SJSA1 (cell line): ENCODE measurements at regions not wholly inside any gene's neighbourhood (a gene's known extent, or its start where the extent isn't known, plus 50 kb on each side); places are given as distances from the start of the nearest gene placed in this dataset.
"Not testable (repeated sequence)": the region's sequence is repeated elsewhere in the genome, so short reads cannot be mapped to it uniquely, and the experiment has no call there.

Experiments used
- DNase-seq, 2 experiments: peaks; one replicate each; pipeline ENCODE4 v3.0.0-alpha.2; 2015 to 2020; ENCODE audit warnings: low spot score in 2 of 2, low read depth in 1 of 2
- H3K27ac ChIP-seq: fragments of 250-450 bp; sonication (Bioruptor Pico); 2 replicates; pipeline ENCODE4 v1.5.1; 2020; ENCODE audit warnings: mild to moderate bottlenecking, moderate library complexity
- H3K27me3 ChIP-seq: fragments of 250-450 bp; sonication (Bioruptor Pico); replicated peaks from 2 replicates; pipeline ENCODE4 v1.5.1; 2020; ENCODE audit warnings: mild to moderate bottlenecking, moderate library complexity
- H3K36me3 ChIP-seq: fragments of 250-450 bp; sonication (Bioruptor Pico); 2 replicates; pipeline ENCODE4 v1.5.1; 2020; ENCODE audit warnings: mild to moderate bottlenecking
- H3K4me1 ChIP-seq: fragments of 250-450 bp; sonication (Bioruptor Pico); replicated peaks from 2 replicates; pipeline ENCODE4 v1.6.1; 2021; ENCODE audit warnings: mild to moderate bottlenecking
- H3K4me3 ChIP-seq: fragments of 250-450 bp; sonication (Bioruptor Pico); 2 replicates; pipeline ENCODE4 v1.5.1; 2020; ENCODE audit warnings: mild to moderate bottlenecking
- H3K9me3 ChIP-seq: fragments of 250-450 bp; sonication (Bioruptor Pico); replicated peaks from 2 replicates; pipeline ENCODE4 v1.5.1; 2020; ENCODE audit warnings: mild to moderate bottlenecking

DNA sequence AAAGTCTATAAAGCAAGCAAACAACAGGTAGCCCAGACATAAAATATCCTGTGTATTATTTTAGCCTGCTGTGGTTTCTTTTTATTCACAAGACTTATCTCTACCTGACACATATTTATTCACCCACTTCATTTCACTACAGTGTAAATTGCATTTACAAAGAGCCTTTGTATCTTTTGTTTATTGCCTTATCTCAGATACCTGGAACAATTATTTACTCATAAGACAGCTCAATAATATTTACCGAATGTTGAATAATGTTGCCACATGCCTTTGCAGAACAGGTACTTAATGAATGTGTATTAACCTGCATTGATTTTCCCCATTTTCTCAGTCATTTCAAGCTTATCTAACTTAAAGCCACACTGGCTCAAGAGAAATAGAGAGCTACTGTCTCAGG is 603.6 kb downstream of the FBXO15 start:
- DNase-seq = no peak
- Histone ChIP-seq H3K9me3 (no peaks in the 10 kb centered on the region; the same call in 1 of the 2 replicates), H3K4me3 (no peak overlapping the region), H3K27ac (no peak overlapping the region), H3K27me3 (no peaks in the 10 kb centered on the region), H3K4me1 (peaks cover 5% of the 10 kb centered on the region), H3K36me3 (no peaks in the 10 kb centered on the region)

GRCh38 chr18:73535990-73536389 is 611.6 kb downstream of the FBXO15 start:
- H3K27ac ChIP-seq = no peak overlapping the region
- no peak overlapping the region for H3K4me3 ChIP-seq
- no peaks in the 10 kb centered on the region for H3K4me1 ChIP-seq
- H3K9me3 ChIP-seq = no peaks in the 10 kb centered on the region
- no peaks in the 10 kb centered on the region for H3K36me3 ChIP-seq
- no peaks in the 10 kb centered on the region for H3K27me3 ChIP-seq
- DNase-seq = no peak

GRCh38 chr18:73535189-73535588 is 612.4 kb downstream of the FBXO15 start:
- no peaks in the 10 kb centered on the region for H3K4me1 ChIP-seq
- H3K27ac ChIP-seq = no peak overlapping the region
- no peak overlapping the region for H3K4me3 ChIP-seq

GRCh38 chr18:73531601-73532000 is 616.0 kb downstream of the FBXO15 start:
- no peak overlapping the region for H3K4me3 ChIP-seq
- no peak for DNase-seq
- H3K36me3 ChIP-seq = no peaks in the 10 kb centered on the region

More at GRCh38 chr18:73535189-73535588, 612.4 kb downstream of the FBXO15 start:
- no peaks in the 10 kb centered on the region for H3K9me3 ChIP-seq
- no peaks in the 10 kb centered on the region for H3K27me3 ChIP-seq
- no peaks in the 10 kb centered on the region for H3K36me3 ChIP-seq
- no peak for DNase-seq

GRCh38 chr18:73528066-73528465 is 619.6 kb downstream of the FBXO15 start:
- Histone ChIP-seq H3K36me3 (no peaks in the 10 kb centered on the region), H3K4me3 (no peak overlapping the region), H3K27ac (no peak overlapping the region), H3K27me3 (no peaks in the 10 kb centered on the region), H3K4me1 (no peaks in the 10 kb centered on the region), H3K9me3 (no peaks in the 10 kb centered on the region)
- no peak for DNase-seq

More at GRCh38 chr18:73531601-73532000, 616.0 kb downstream of the FBXO15 start:
- Histone ChIP-seq H3K9me3 (no peaks in the 10 kb centered on the region), H3K4me1 (no peaks in the 10 kb centered on the region), H3K27me3 (no peaks in the 10 kb centered on the region), H3K27ac (no peak overlapping the region)

GRCh38 chr18:73520229-73520628 is 627.4 kb downstream of the FBXO15 start:
- no peak for DNase-seq
- no peaks in the 10 kb centered on the region for H3K36me3 ChIP-seq
- no peaks in the 10 kb centered on the region for H3K27me3 ChIP-seq
- no peak overlapping the region for H3K27ac ChIP-seq
- no peaks in the 10 kb centered on the region for H3K4me1 ChIP-seq
- no peak overlapping the region for H3K4me3 ChIP-seq
- H3K9me3 ChIP-seq = no peaks in the 10 kb centered on the region; the same call in 1 of the 2 replicates

- not testable (repeated sequence) for H3K36me3 ChIP-seq, H3K4me3 ChIP-seq, H3K4me1 ChIP-seq, DNase-seq, H3K27me3 ChIP-seq, H3K9me3 ChIP-seq, H3K27ac ChIP-seq
Observed at GRCh38 chr18:73516056-73516455, 631.6 kb downstream of the FBXO15 start.

DNA sequence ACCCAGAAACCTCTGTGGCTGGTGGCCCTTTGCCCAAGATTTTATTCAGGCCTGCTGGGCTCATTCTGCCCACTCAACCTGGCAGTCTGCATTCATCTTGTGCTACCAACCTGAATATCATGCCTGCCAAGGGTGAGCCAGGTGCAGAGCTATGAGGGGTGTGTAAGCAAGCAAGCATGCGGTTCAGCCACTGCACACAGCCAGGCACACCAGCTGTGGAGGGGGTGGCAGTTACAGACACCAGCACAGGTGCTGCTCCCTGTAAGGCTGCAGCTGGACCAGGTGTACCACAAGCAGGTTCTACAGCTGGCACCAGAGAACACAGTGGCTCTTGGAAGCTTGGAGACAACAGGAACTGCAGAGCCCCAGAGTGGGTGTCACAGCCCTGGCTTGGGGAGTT is 633.2 kb downstream of the FBXO15 start:
- Histone ChIP-seq H3K27ac (no peak overlapping the region), H3K9me3 (no peaks in the 10 kb centered on the region; the same call in 1 of the 2 replicates), H3K36me3 (no peaks in the 10 kb centered on the region), H3K27me3 (no peaks in the 10 kb centered on the region), H3K4me3 (no peak overlapping the region), H3K4me1 (no peaks in the 10 kb centered on the region)
- no peak for DNase-seq

GRCh38 chr18:73511771-73512503 is 635.7 kb downstream of the FBXO15 start:
- Histone ChIP-seq H3K27ac (no peak overlapping the region), H3K27me3 (no peaks in the 10 kb centered on the region), H3K9me3 (no peaks in the 10 kb centered on the region; the same call in 1 of the 2 replicates), H3K36me3 (no peaks in the 10 kb centered on the region), H3K4me3 (no peak overlapping the region), H3K4me1 (no peaks in the 10 kb centered on the region)
- DNase-seq = no peak

DNA sequence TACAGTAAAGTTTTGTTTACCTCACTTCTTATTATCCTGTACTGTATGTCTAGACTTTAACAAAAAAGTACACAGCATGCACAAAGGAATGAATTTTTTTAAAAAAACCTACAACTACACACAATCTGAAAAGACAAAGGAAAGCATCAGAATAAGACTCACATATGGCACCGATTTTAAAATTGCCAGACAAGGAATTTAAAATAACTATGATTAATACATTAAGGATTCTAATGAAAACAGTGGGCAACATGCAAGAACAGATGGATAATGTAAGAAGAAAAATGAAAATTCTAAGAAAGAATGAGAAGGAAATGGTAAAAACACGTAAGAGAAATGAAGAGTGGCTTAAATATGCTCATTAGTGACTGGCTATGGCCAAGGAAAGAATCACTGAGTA is 638.2 kb downstream of the FBXO15 start:
- no peak for DNase-seq
- H3K4me3 ChIP-seq = no peak overlapping the region
- H3K27me3 ChIP-seq = no peaks in the 10 kb centered on the region
- H3K36me3 ChIP-seq = no peaks in the 10 kb centered on the region
- H3K27ac ChIP-seq = no peak overlapping the region
- no peaks in the 10 kb centered on the region for H3K9me3 ChIP-seq
- H3K4me1 ChIP-seq = no peaks in the 10 kb centered on the region

- Histone ChIP-seq H3K27me3 (no peaks in the 10 kb centered on the region), H3K4me3 (no peak overlapping the region), H3K27ac (no peak overlapping the region), H3K9me3 (no peaks in the 10 kb centered on the region), H3K4me1 (no peaks in the 10 kb centered on the region), H3K36me3 (no peaks in the 10 kb centered on the region)
- no peak for DNase-seq
Observed at GRCh38 chr18:73503326-73503725, 635.5 kb upstream of the NETO1 start.

DNA sequence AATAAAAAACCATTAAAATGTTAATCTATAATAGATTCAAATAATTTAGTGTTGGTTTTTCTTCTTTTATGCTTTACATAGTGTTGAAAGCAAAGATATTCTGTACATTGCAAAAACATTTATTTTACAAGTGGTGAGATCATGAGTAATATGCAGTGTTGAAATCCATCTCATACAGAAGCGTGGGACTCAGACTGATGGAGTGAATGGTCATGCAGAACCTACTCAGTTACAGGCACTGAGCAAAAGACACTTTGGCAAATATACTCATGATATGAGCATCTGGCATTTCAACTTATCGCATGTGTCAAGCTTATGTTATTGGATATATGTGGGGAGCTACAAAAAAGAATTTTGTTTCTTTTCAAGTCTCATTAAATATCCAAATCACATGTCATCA is 620.2 kb upstream of the NETO1 start:
- H3K27ac ChIP-seq = no peak overlapping the region
- no peak overlapping the region for H3K4me3 ChIP-seq
- H3K4me1 ChIP-seq = no peaks in the 10 kb centered on the region
- H3K36me3 ChIP-seq = no peaks in the 10 kb centered on the region
- no peaks in the 10 kb centered on the region for H3K27me3 ChIP-seq
- no peak for DNase-seq
- H3K9me3 ChIP-seq = no peaks in the 10 kb centered on the region; the same call in none of the 2 replicates

DNA sequence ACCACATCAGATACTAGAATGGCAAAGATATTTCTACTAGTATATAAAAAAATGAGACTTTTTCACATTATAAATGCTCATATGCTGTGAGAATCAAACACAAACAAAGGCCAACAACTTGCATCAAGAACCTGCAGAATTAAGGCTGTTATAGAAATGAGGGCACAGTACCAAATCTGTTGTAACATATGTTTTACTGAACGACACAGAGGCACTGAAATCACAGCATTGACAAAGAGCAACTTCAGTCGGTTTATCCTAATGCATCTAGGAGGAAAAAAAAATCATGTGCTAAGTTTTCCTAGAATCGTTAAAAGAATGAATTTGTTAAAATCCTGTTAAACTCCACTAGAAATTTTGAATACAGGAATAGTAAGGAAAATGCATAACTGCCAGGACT is 617.4 kb upstream of the NETO1 start:
- H3K27ac ChIP-seq = no peak overlapping the region
- H3K4me3 ChIP-seq = no peak overlapping the region
- no peaks in the 10 kb centered on the region for H3K4me1 ChIP-seq
- no peaks in the 10 kb centered on the region for H3K36me3 ChIP-seq
- DNase-seq = no peak
- H3K9me3 ChIP-seq = no peaks in the 10 kb centered on the region; the same call in none of the 2 replicates
- no peaks in the 10 kb centered on the region for H3K27me3 ChIP-seq

- H3K27me3 ChIP-seq = no peaks in the 10 kb centered on the region
- no peaks in the 10 kb centered on the region for H3K4me1 ChIP-seq
- no peak for DNase-seq
- no peaks in the 10 kb centered on the region; the same call in 1 of the 2 replicates for H3K9me3 ChIP-seq
- H3K36me3 ChIP-seq = no peaks in the 10 kb centered on the region
- H3K4me3 ChIP-seq = no peak overlapping the region
- H3K27ac ChIP-seq = no peak overlapping the region
Observed at GRCh38 chr18:73482901-73483300, 615.1 kb upstream of the NETO1 start.

DNA sequence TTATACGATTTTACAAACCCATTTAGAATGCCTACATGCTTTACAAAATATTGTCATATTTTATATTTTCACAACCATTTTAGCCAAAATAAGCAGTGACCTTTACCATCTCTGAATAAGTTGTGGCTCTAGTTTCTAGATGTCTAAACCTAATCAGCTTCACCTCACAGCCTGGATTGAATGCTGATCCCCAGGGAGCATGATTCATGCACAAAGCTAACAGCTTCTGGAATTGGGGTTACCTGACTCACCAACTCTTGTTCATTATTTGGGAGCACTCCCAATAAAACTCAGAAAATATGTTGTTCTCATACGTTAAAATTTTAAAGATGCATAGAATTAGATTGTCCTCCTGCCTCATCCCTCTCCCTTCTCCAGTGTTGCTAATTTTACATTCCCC is 611.7 kb upstream of the NETO1 start:
- no peaks in the 10 kb centered on the region; the same call in 1 of the 2 replicates for H3K9me3 ChIP-seq

More for the DNA sequence above, 611.7 kb upstream of the NETO1 start:
- H3K27me3 ChIP-seq = no peaks in the 10 kb centered on the region
- no peaks in the 10 kb centered on the region for H3K36me3 ChIP-seq
- H3K4me3 ChIP-seq = no peak overlapping the region
- H3K4me1 ChIP-seq = no peaks in the 10 kb centered on the region
- no peak overlapping the region for H3K27ac ChIP-seq
- DNase-seq = no peak
